GM10266 (cell line): ENCODE measurements at regions not wholly inside any gene's neighbourhood (a gene's known extent, or its start where the extent isn't known, plus 50 kb on each side); places are given as distances from the start of the nearest gene placed in this dataset.

Experiments
- DNase-seq: peaks from one replicate; pipeline ENCODE4 v3.0.0; 2012; ENCODE audit errors: extremely low spot score
- TF ChIP-seq, protein P1 (sequence below): IDR thresholded peaks from 2 replicates; pipeline ENCODE4 v1.5.1; 2012; ENCODE audit warnings: mild to moderate bottlenecking, low read depth; ENCODE audit not compliant: control insufficient read depth, insufficient read depth; ENCODE audit errors: missing control alignments

- TF ChIP-seq, protein P1, sequence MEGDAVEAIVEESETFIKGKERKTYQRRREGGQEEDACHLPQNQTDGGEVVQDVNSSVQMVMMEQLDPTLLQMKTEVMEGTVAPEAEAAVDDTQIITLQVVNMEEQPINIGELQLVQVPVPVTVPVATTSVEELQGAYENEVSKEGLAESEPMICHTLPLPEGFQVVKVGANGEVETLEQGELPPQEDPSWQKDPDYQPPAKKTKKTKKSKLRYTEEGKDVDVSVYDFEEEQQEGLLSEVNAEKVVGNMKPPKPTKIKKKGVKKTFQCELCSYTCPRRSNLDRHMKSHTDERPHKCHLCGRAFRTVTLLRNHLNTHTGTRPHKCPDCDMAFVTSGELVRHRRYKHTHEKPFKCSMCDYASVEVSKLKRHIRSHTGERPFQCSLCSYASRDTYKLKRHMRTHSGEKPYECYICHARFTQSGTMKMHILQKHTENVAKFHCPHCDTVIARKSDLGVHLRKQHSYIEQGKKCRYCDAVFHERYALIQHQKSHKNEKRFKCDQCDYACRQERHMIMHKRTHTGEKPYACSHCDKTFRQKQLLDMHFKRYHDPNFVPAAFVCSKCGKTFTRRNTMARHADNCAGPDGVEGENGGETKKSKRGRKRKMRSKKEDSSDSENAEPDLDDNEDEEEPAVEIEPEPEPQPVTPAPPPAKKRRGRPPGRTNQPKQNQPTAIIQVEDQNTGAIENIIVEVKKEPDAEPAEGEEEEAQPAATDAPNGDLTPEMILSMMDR: no peak
- DNase-seq: no peak
These were observed 160.2 kb upstream of the SPIN4 start for GRCh38 chrX:63511361-63511760.

DNA sequence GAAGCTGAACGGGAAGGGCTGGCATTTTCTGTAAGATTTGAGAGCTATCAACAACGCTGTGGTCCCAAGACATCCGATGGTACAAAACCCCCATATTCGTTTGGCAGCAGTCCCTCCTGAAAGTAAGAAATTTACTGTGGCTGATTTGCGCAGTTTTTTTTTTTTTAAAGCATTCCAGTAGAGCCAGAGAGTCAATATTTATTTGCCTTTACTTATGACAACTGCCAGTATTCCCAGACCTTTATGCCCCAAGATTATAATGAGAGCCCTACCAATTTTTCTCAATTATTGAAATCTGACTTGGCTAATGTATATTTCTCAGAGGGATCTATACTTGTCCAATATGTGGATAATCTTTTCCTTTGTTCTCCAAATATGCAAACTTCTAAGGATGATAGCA, 157.5 kb upstream of the SPIN4 start:
- no peak for DNase-seq
- TF ChIP-seq, protein P1: no peak

GRCh38 chrX:63506320-63506719, 155.2 kb upstream of the SPIN4 start:
- DNase-seq: peak; percentile 2
- TF ChIP-seq, protein P1: no peak

DNA sequence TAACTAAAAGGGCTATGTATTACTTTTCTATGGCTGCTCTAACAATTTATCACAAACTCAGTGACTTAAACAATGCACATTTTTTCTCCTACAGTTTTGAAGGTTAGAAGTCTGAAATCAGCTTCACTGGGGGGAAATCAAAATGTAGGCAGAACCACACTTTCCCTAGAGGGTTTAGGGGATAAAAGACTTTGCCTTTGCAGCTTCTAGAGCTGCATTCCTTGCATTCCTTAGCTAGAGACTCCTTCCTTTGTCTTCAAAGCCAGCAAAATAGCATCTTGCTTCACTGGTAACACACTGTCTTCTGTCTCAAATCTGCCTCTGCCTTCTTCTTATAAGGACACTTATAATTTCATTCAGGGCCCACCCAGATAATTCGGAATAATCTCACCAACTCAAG, 152.4 kb upstream of the SPIN4 start:
- DNase-seq: no peak
- TF ChIP-seq, protein P1: no peak

DNA sequence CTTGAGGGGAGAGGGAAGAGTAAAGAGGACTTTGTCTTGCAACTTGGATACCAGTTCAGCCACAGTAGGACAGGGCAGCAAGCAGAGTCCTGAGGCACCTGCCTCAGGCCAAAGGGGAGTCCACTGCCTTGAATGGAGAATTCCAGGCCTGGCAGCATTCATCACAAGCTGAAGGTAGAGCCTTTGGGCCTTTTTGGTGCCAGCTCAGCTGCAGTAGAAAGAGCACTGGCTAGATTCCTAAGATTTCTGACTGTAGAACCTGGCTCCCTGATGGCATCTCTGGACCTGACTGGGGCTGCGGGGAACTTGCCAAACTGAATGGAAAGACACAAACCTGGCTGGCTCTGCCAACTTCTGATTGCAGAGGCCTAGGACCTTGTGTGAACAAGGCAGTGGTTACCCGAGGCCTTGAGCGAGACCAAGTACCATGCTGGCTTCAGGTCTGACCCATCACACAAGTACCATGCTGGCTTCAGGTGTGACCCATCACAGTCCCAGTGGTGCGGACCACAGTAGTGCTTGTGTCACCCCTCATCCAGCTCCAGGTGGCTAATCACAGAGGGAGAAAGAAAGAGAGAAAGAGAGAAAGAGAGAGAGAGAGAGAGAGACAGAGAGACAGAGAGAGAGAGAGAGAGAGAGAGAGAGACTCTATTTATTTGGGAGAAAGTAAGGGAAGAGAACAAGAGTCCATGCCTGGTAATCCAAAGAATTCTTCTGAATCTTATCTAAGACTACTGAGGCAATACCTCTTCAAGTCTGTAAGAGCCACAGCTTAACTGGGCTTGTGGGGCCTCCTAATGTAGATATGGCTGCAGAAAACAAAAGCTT, 137.6 kb upstream of the SPIN4 start:
- TF ChIP-seq, protein P1: no peak
- no peak for DNase-seq

DNA sequence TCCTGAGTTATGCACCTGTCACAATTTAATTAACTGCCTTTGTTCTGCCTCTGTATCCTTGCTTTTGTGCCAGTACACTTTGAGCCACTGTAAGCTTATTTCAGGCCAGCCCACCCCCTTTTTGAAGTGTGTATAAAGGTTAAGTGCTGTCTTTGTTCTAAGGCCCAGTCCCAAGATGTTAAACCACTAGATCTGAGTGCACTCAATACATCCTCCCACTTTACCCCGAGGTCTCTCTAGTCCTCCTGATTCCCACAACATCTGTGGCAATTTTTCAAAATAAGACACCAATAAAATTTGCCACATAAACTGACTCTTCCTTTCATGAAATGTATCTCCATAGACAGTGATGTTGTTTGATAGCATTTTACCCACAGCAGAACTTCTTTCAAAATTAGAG, 124.1 kb upstream of the SPIN4 start:
- TF ChIP-seq, protein P1: no peak
- no peak for DNase-seq

DNA sequence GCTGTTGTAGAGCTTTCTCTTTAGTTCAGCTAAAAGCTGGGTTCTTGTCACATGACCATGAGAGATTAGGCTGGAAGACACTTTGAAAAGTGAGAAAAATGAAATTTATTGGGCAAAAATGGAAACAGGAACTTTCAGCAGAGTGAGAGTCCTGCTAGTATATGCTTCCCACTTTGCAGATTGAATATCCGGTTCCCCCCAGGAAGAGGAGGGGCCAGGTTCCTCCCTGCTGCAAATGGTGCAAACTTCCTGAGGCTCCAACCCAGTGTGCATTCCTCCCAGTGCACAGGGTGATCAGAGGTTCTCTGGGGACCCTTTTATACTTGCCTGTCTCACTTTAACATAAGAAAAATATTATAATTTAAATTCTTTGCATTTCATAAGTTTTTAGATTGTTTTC, 119.9 kb upstream of the SPIN4 start:
- TF ChIP-seq, protein P1: no peak
- no peak for DNase-seq
